ENCODE measurements at regions not wholly inside any gene's neighbourhood (a gene's known extent, or its start where the extent isn't known, plus 50 kb on each side); places are given as distances from the start of the nearest gene placed in this dataset.

DNA sequence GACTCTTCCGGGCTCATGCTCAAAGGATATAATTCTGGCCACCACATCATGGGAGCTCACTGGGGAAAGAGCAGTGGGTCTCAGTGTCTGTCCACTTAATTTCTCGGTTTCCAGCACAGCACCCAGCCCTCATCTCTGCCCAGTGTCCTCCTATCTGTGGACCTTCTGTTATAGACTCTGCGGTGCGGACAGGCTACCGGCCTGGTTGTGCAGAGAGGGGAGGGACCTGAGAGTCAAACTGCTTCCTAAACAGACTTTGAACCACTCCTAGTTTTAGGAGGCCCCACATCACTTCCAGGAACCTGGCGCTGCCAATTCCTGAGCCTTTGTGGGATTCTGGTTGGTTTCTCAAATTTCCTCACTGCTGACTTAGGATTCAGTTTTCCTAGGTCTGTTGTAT lies 59.8 kb upstream of the MED4 start:
- no peak for DNase-seq (ENCODE audit: low read depth)
- Histone ChIP-seq H3K27me3 (ENCODE audit: control insufficient read depth, insufficient read depth, low read length) (no peaks in the 10 kb centered on the region), H3K36me3 (ENCODE audit: control insufficient read depth, insufficient read depth, low read length) (no peaks in the 10 kb centered on the region), H3K4me3 (ENCODE audit: low read depth, low read length) (no peak overlapping the region)
- no peak for FAIRE-seq
- TF ChIP-seq, protein P1, sequence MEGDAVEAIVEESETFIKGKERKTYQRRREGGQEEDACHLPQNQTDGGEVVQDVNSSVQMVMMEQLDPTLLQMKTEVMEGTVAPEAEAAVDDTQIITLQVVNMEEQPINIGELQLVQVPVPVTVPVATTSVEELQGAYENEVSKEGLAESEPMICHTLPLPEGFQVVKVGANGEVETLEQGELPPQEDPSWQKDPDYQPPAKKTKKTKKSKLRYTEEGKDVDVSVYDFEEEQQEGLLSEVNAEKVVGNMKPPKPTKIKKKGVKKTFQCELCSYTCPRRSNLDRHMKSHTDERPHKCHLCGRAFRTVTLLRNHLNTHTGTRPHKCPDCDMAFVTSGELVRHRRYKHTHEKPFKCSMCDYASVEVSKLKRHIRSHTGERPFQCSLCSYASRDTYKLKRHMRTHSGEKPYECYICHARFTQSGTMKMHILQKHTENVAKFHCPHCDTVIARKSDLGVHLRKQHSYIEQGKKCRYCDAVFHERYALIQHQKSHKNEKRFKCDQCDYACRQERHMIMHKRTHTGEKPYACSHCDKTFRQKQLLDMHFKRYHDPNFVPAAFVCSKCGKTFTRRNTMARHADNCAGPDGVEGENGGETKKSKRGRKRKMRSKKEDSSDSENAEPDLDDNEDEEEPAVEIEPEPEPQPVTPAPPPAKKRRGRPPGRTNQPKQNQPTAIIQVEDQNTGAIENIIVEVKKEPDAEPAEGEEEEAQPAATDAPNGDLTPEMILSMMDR (IDR thresholded peaks at IDR 0.05; ENCODE audit: insufficient read depth, low read length, severe bottlenecking), result no peak

GRCh38 chr13:48153186-48153585 lies 58.3 kb upstream of the MED4 start:
- DNase-seq (ENCODE audit: low read depth) (no peak), FAIRE-seq (no peak)
- TF ChIP-seq, protein P1 (IDR thresholded peaks at IDR 0.05; ENCODE audit: insufficient read depth, low read length, severe bottlenecking), result no peak
- no peaks in the 10 kb centered on the region for H3K36me3 ChIP-seq (ENCODE audit: control insufficient read depth, insufficient read depth, low read length)
- no peaks in the 10 kb centered on the region for H3K27me3 ChIP-seq (ENCODE audit: control insufficient read depth, insufficient read depth, low read length)
- H3K4me3 ChIP-seq (ENCODE audit: low read depth, low read length), result no peak overlapping the region

GRCh38 chr13:48151363-48152161 lies 56.7 kb upstream of the MED4 start:
- Histone ChIP-seq H3K4me3 (ENCODE audit: low read depth, low read length) (no peak overlapping the region), H3K36me3 (ENCODE audit: control insufficient read depth, insufficient read depth, low read length) (no peaks in the 10 kb centered on the region), H3K27me3 (ENCODE audit: control insufficient read depth, insufficient read depth, low read length) (no peaks in the 10 kb centered on the region)
- TF ChIP-seq, protein P1 (IDR thresholded peaks at IDR 0.05; ENCODE audit: insufficient read depth, low read length, severe bottlenecking), result no peak
- FAIRE-seq (no peak), DNase-seq (ENCODE audit: low read depth) (no peak)

GRCh38 chr13:48148454-48148853 lies 53.5 kb upstream of the MED4 start:
- FAIRE-seq, result no peak
- Histone ChIP-seq H3K36me3 (ENCODE audit: control insufficient read depth, insufficient read depth, low read length) (no peaks in the 10 kb centered on the region), H3K27me3 (ENCODE audit: control insufficient read depth, insufficient read depth, low read length) (no peaks in the 10 kb centered on the region)

DNA sequence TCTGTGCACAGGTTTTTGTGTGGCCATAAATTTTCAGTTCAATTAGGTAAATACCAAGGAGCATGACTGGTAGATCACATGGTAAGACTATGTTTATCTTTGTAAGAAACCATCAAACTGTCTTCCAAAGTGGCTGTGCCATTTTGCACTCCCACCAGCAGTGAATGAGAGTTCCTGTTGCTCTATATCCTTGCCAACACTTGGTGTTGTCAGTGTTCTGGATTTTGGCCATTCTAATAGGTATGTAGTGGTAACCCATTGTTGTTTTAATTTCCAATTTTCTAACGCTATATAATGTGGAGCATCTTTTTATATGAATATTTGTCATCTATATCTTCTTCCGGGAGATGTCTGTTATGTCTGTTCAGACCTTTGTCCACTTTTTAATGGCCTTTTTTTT lies 51.7 kb upstream of the MED4 start:
- no peak overlapping the region for H3K4me3 ChIP-seq (ENCODE audit: low read depth, low read length)
- TF ChIP-seq, protein P1 (IDR thresholded peaks at IDR 0.05; ENCODE audit: insufficient read depth, low read length, severe bottlenecking), result no peak
- H3K36me3 ChIP-seq (ENCODE audit: control insufficient read depth, insufficient read depth, low read length), result no peaks in the 10 kb centered on the region
- H3K27me3 ChIP-seq (ENCODE audit: control insufficient read depth, insufficient read depth, low read length), result no peaks in the 10 kb centered on the region
- FAIRE-seq, result no peak
- no peak for DNase-seq (ENCODE audit: low read depth)

More at GRCh38 chr13:48148454-48148853, 53.5 kb upstream of the MED4 start:
- no peak overlapping the region for H3K4me3 ChIP-seq (ENCODE audit: low read depth, low read length)
- no peak for DNase-seq (ENCODE audit: low read depth)
- TF ChIP-seq, protein P1 (IDR thresholded peaks at IDR 0.05; ENCODE audit: insufficient read depth, low read length, severe bottlenecking), result no peak

- FAIRE-seq, result no peak
- H3K4me3 ChIP-seq (ENCODE audit: low read depth, low read length), result no peak overlapping the region
These were observed 51.2 kb upstream of the MED4 start for GRCh38 chr13:48146122-48146521.

More at GRCh38 chr13:48146122-48146521, 51.2 kb upstream of the MED4 start:
- TF ChIP-seq, protein P1 (IDR thresholded peaks at IDR 0.05; ENCODE audit: insufficient read depth, low read length, severe bottlenecking), result no peak
- H3K27me3 ChIP-seq (ENCODE audit: control insufficient read depth, insufficient read depth, low read length), result no peaks in the 10 kb centered on the region
- DNase-seq (ENCODE audit: low read depth), result no peak
- no peaks in the 10 kb centered on the region for H3K36me3 ChIP-seq (ENCODE audit: control insufficient read depth, insufficient read depth, low read length)
